Peyer's patch (tissue), 4 donors: ENCODE measurements at regions not wholly inside any gene's neighbourhood (a gene's known extent, or its start where the extent isn't known, plus 50 kb on each side); places are given as distances from the start of the nearest gene placed in this dataset.

Source experiments
- CTCF ChIP-seq, 6 experiments: fragments of 450-650 bp in 4 of 6; fragments of 200-600 bp in 2 of 6; sonication (generic) in 1 of 6; IDR thresholded peaks; one replicate each; pipeline ENCODE4 v1.5.1; 2017 to 2019; ENCODE audit warnings: antibody characterized with exemption in 6 of 6, mild to moderate bottlenecking in 3 of 6, moderate library complexity in 1 of 6
- POLR2A ChIP-seq, 2 donors: fragments of 450-650 bp; IDR thresholded peaks; one replicate each; pipeline ENCODE4 v1.5.1; 2017; ENCODE audit warnings: antibody characterized with exemption in 2 of 2, mild to moderate bottlenecking in 2 of 2, moderate library complexity in 2 of 2

GRCh38 chr6:12482386-12483375, 192.5 kb downstream of the EDN1 start:
- peak in 3 of 6 experiments; percentile 4 to 13 (median 9) for TF ChIP-seq CTCF (IDR thresholded peaks at IDR 0.05)
- no peak for TF ChIP-seq POLR2A (IDR thresholded peaks at IDR 0.05)
